Breast epithelium (tissue), 3 donors: ENCODE measurements at regions not wholly inside any gene's neighbourhood (a gene's known extent, or its start where the extent isn't known, plus 50 kb on each side); places are given as distances from the start of the nearest gene placed in this dataset.

ENCODE experiments used
- POLR2A ChIP-seq: fragments of 450-650 bp; IDR thresholded peaks from one replicate; pipeline ENCODE4 v1.6.1; 2016; ENCODE audit warnings: antibody characterized with exemption, mild to moderate bottlenecking, moderate library complexity
- TF ChIP-seq, protein P1 (sequence below), 3 donors: fragments of 450-650 bp; IDR thresholded peaks; one replicate each; pipeline ENCODE4 v1.5.1; 2016 to 2017; ENCODE audit warnings: antibody characterized with exemption in 3 of 3, mild to moderate bottlenecking in 3 of 3, moderate library complexity in 3 of 3

DNA sequence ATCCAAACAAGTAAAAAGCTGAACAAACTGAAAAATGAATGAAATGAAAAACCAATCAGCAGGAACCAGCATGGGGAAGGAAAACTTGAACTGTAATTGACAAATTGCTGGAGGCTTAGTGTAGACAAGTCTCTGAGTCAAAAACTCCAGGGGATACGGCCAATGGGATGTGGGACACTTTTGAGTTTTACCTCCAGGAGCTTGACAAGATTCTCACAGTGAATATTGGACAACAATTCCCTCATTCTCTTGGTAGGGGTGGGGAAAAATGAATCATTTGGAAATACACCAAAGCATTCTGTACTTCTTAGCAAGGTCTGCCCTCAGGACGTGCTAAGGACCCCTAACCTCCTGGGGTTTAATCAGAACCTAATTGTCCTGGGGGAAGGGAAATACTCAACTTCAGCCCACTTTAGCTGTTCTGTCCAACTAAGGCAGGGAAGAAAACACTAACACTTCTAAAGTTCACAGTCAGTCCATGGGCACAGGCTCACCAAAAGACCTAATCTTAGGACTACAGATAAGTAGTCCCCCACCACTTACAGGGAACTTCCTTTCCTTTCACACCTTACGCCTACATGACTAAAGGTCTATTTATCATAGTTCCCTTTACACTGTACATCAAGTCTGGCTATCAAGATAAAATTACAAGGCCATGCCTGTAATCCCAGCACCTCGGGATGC is 60.7 kb upstream of the CDC42BPA start:
- no peak for TF ChIP-seq POLR2A
- TF ChIP-seq, protein P1, sequence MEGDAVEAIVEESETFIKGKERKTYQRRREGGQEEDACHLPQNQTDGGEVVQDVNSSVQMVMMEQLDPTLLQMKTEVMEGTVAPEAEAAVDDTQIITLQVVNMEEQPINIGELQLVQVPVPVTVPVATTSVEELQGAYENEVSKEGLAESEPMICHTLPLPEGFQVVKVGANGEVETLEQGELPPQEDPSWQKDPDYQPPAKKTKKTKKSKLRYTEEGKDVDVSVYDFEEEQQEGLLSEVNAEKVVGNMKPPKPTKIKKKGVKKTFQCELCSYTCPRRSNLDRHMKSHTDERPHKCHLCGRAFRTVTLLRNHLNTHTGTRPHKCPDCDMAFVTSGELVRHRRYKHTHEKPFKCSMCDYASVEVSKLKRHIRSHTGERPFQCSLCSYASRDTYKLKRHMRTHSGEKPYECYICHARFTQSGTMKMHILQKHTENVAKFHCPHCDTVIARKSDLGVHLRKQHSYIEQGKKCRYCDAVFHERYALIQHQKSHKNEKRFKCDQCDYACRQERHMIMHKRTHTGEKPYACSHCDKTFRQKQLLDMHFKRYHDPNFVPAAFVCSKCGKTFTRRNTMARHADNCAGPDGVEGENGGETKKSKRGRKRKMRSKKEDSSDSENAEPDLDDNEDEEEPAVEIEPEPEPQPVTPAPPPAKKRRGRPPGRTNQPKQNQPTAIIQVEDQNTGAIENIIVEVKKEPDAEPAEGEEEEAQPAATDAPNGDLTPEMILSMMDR (IDR thresholded peaks at IDR 0.05), result no peak
